HG03469 (cell line): ENCODE measurements at regions not wholly inside any gene's neighbourhood (a gene's known extent, or its start where the extent isn't known, plus 50 kb on each side); places are given as distances from the start of the nearest gene placed in this dataset.
A peak's percentile ranks its signal among the peaks of the same experiment; 100 is the strongest.

Source experiments
- ATAC-seq: cut with Tn5 transposase; IDR thresholded peaks from one replicate; pipeline ENCODE4 v1.9.1; 2021; ENCODE audit warnings: mild to moderate bottlenecking, moderate library complexity, moderate number of reproducible peaks; ENCODE audit not compliant: unreplicated experiment

DNA sequence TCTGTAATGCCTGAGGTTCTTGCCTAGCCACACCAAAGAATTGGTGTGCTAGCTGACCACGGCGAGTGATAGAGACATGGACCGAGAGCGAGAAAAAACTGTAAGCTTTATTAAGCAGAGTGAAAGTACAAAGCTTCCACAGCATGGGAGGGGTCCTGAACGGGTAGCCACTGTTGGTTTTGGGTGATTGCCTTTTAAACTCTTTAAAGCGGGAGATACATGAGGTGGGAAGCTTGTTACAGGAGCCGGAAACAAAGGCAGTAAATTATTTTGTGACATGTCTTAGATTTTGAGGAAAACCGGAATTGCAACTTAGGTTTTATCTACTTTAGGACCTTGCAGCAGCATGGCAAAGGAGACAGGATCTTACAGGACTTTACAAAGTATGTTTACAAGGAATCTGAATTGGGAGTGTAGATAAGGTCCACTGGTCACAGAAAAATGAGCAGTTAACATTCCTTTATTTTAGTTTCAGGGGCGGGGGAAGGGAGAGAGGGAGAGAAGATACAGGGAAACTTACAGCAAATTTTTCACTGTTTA lies 252.7 kb upstream of the MBL2 start:
- ATAC-seq = no peak

DNA sequence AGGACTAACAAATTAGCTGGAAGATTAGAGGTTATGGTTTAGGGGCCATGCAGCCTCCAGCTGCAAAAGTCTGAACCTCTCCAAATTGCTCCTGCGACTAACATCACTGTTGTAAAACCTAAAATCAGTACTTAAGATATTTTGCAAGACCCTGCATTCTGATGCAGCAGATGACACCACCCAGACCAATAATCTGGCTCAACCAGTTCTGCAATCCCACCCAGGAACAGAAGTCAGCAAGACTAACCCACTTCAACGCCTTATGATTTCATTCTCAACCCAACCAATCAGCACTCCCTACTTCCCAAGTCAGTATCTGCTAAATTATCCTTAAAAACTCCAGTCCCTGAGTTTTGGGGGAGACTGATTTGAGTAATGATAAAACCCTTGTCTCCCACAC lies 250.8 kb upstream of the MBL2 start:
- ATAC-seq = no peak

DNA sequence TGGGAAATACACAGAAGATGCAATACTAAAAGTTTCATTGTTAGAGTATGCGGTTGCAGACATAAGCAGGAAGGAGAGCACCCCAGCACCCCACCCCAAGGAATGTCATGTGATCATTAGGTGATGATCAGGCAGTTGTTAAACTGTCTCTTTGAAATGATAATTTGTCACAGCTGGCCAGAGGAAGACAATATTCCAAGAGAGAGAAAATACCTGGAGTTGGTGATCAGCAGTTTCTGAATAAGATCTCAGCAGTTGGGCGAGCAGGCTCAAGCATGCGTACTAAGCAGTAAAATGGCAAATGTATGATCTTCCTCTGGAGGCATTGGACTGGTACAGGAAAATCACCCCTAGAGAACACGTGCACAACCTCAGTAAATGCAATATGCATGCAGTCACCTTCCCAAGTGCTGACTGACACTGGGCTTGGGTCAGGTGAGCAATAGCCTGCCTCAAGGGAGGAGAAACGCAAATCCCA lies 250.1 kb upstream of the MBL2 start:
- no peak for ATAC-seq

DNA sequence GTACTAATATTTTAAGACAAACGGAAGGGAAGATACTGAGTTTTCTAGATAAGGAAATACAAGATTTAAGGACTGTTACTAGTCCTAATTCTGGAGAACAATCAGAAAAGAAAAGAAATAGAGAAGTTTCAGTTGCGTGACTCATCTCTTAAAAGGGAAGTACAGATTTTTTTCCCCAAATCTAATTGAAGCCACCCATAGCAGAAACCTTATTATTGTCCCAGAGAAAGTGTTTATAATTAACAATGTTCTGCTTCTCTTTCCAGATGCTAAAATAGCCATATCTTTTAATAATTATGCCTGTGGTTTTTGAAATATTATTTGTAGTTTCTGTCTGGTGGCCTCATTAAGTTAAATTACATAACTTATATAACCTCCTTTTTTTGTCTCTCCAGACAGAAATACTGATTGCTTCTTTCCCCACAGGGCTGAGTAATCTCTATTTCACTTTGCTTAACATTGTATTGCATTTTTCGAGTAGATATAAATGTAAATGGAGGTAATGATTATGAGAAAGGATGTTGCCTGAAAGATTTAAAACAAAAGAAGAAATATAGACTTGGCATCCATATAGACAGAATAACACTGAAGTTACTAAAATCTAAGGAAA lies 240.7 kb upstream of the MBL2 start:
- peak; percentile 43 for ATAC-seq

DNA sequence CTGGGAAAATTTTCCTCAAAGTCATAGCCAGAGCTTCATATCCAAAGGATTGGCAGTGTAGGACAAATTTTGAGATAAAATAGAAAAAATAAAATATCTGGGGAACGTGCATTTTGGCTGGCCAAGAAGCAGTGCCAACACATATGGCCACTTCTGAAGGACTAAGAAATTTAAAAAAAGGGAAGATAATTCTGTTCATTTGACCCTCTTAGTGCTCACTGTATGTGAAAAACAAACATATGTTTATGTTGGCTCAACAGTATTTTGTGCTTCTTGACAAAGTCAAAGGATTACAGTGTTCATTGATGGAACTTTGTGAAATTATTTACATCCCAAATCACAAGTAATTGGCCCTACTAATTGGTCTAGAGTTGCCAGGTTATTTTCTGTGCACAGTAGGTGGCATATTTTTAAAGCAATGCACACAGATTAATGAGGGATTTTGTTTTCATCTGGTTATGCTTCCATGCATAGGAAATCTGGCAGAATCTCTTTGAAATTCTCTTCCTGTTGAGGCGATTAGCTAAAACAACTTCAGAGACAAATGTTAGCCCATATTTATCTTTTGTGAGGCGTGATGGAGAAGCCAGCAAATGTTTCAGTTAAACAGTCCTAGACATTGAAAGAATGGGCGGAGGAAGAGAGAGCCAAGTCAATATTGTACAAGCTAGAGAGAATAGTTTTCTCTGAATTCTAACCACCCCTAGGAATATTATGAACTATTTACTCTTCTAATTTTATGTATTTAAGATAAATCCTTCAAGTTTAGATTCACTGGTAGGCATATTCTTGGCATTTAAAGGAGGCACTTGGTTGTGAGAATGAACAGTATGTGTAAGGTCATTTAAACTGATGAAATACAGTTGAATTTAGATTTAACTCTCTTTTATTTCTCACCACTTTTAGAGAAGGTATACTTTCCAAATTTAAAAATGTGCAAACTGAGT lies 237.7 kb upstream of the MBL2 start:
- ATAC-seq = no peak

DNA sequence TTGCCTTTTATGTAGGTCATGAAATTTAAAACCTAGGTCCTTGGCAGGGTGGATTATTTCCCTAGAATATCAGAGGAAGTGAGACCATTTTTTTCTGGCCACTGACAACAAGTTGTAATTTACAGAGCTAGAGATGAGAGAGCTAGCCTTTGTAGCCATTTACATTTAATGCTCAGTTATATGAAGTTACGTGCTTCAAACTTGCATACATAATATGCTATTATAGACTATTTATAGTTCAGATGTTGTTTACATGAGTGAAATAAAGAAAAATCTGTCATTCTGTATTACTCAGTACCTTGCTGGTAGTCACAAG lies 234.9 kb upstream of the MBL2 start:
- ATAC-seq = no peak

DNA sequence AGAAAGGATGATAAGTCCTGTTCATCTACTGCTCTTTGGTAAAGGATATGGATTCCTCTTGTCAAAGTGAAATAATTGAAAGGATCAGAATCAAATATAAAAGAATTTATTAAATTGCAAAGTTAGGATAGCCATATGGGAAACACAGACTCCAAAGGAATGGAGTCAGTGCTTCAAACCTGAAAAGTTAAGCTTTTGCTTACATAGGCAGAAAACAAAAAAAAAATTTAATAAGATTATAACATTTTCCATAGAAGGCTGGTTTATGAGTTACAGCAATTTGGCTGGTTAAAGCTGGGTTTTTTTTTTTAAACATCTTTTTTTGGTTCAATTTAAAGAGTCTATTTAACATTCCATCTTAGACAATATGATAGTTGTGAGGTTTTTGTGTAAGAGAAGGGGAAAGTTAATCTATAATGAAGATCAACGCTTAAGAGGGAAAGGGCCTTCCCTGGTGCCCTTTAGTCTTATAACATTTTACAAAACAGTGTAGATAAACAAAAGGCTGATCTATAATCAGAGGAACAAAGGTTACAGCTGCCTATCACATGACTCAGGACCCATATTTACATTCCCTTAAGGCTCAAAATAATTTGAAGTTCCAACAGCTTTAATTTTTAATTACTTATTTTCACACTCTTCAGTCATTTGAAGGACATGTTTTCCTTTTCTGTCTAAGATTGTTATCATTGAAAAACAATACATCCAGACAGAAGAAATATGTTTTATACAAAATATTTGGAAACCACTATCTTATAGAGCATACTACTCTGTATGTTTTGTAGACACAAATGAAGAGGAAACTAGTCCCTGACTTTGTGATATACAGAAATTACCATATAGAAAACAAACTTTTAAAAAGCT lies 234.3 kb upstream of the MBL2 start:
- no peak for ATAC-seq

DNA sequence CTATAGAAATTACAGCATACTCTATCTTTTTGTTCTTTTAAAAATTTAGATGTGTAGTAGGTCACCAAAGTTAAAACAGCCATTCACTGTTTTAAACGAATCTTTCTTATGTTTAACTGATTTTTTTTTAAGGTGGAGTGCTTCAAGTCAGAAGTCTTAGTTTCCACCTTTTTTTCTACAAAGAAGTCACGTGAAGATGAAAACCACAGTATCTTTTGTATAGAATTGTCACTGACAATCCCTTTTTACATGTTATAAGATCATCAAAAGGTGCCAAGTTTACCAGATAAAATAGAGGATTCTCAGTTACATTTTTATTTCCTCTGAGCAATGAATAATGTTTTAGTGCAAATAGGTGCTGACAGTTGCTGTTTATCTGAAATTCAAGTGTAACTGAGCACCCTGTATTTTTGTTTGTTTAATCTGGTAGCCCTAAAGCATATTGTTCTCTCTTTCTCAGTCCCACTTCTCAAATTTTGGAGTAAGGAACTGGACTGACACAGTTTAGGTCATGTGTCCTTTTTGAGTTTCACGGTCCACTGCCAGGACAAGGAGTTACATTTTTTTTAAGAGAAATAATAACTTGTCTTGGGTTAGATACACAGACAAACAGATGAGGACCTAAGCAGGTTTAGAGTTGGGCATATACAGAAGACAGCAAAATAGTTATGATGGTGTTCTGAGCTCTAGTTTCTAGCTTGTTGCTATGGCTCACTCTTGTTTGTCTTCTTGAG lies 233.2 kb upstream of the MBL2 start:
- no peak for ATAC-seq

DNA sequence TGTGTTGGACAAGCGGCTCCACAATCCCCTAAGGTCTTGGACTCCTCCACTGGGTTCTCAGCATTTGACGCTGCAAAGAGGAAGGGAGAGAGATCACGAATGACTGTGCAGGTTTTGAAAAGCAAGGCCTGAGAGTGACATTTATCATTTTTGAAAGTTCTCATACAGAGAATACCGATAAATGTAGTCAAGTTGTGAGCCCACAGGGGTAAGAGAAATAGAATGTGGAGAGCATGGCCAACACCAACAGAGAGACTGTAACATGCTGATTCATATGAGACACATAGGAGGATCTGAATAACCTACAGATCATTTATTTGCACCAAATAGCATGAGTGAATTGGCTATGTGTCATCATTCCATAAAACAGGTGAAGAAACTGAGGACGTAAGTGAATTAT lies 230.5 kb upstream of the MBL2 start:
- ATAC-seq = no peak

DNA sequence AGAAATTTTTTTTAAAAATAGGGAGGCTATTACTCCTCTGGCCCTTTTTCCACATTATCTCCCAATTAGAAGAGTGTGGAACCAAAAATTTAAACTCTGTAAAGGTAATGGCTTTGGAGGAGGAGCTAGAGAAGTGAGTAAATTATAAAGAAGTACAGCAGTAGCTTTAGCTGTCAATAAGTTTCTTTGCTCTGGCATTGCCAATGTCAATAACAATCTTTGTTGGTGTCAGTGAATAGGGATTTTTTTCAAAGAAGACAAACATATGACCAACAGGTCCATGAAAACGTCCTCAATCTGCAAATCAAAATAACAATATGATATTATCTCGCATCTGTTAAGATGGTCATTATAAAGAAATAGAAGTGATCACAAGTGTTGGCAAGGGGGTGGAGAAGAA lies 227.1 kb upstream of the MBL2 start:
- no peak for ATAC-seq

DNA sequence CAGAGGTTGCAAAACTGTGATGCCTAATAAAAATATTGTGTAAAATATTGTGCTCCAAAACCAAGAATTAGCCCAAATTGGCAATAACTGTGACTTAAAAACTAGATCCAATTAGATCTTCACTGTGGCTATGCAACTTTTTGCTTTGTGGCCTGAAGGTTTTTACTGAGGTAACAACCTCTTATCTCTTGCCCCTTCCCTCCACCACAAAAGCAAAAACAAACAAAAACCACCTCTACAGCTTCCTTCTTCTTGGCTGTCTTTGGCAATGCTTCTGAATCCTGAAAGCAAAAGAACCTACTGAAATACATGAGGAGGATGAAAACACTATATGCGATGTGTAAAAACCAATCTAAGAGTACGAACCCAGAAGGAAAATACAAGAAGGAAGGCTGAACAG lies 226.7 kb upstream of the MBL2 start:
- ATAC-seq = no peak

DNA sequence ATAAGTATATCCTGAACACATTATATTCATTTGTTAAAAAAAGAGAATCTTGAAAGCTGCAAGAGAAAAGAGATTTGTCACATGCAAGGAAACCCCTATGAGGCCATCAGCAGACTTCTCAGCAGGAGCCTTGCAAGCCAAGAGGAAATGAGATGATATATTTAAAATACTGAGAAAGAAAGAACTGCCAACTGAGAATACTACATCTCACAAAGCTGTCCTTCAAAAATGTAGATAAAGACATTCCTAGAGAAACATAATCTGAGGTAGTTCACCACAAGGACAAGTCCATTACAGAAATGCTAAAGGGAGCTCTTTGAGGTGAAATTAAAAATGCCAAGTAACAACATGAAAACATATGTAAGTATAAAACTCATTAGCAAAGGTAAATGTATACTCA lies 224.4 kb upstream of the MBL2 start:
- ATAC-seq = no peak

DNA sequence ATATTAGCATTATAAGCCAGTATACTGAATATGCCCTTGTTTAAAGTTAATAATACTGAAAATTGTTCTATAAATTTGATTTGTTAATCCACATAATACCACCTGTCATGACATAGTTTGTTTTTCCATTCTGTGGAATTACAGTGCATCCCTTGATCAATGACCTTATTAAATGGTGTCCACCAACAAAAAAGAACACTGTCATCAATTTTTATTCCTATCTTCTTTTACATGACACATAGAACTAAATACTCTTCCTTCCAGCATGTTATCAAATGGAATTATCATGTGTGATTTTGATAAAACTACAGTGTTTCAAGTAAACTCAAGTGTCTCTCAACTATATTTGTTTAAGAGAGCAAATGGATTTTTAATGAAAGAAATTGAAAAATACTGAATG lies 221.8 kb upstream of the MBL2 start:
- ATAC-seq = no peak

DNA sequence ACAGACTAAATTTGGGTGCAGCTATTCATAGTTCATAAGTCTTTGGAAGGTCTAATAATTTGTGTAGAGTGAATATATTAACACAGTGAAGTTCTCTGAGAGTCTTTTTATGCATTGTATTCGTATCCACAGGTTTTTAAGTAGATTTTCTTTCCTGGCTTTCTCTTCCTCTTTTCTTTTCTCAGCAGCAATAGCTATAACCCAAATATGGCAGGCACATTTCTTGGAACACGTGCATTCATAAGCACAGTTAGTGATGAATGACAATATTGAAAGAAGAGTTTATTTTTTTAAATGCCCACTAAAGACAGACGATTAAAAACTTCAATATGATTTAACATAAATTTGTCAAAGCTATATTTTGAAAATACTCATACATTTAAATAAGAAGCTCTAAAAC lies 220.5 kb upstream of the MBL2 start:
- ATAC-seq = no peak

DNA sequence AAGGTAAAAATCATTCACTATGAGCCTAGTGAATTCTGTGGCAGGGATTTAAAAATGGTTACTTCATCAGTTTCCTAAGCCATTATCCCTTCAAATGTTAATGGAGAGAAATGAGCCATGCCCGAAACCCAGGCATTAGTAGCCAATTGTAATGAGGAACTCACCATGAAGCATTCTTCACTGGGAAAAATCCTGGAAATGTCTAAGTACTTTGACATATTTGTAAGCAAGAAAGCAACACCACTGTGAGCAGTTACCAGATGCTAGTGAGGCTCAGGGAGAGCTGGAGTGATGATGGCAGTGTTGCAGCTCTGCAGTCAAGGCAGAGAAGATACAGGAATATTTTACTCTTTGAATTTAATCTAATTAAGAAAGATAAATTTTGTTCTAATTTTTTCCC lies 220.0 kb upstream of the MBL2 start:
- ATAC-seq = no peak

DNA sequence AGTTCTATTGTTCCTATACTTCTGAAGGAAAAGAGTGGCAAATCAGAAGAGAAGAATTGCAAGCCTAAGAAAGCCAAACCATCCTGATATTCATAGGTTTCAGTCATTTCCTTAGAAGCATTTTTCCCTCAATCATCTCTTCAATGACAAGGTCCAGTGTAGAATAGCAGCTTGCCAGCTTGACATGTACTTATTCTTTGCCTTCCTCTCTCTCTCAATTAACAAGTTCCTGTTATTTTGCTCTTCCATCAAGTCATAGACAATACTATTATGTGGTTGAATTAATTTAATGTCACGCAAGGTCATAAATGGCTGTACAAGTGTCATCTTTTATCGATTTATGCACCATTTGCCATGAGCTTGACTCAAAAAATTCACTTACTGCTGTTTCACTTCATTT lies 216.3 kb upstream of the MBL2 start:
- ATAC-seq = no peak

DNA sequence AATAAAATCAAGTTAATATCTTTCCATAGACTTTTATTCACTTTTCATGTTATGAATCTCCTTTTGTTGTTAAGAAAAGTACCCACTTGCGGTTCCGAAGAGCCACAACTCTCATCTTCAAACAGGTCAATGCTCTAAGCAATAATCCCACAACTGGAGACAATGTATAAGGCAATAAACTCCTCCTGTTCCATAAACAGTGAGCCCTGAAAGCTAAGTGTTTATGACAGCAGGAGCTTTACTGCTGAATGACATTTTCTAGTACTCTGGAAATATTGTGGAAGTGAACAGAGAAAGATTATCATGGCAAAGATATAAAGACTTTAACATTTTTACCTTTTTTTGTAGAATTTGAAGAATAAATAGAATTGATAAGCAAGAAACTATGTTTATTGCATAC lies 213.5 kb upstream of the MBL2 start:
- no peak for ATAC-seq

DNA sequence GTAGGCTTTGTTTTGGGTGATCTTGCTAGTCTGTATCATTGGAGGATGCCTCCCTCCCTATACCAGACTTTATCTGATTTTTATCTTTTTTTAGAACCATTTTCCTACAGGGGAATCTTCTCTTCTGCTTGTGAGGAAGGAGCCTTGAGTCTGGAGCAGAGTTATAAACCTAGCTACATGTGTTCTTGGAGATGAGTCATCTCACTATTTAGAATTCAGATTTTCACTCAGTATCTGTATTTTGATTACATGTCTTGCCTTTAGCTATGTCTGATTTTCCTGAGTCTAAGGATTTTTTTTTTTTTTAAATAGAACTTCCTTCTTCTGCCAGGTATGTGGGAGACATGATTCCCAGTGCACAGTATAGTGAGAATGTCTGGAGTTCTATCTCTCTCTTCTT lies 211.6 kb upstream of the MBL2 start:
- ATAC-seq = no peak

DNA sequence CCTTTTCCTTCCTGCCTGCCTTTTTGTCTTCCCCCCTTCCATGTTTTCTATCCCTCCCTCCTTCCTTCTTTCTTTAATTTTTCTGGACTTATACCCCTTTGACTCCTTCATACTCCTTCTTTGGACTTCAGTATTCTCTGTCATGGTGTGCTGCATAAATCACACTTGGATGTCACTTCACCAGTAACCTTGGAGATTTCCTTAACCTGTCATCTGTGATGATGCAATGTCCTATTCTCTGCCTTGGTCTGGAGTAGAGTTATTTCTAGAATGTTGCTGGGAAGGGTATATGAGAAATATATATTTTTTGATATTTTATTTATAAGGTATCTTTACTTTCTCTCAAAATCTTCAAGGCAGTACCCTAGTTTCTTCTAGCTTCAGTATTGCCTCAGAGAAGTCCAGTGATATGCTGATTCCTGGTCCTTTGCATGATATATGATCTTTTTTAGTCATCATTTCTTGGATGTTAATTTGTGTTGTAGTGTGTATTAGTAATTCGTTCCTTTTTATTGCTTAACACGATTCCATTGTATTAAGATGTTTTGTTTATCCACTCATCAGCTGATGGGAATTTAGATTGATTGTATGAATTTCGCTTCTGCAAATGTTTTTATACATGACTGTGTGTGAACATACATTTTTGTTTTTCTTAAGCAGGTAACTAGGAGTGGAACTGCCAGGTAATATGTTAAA lies 206.9 kb upstream of the MBL2 start:
- no peak for ATAC-seq

DNA sequence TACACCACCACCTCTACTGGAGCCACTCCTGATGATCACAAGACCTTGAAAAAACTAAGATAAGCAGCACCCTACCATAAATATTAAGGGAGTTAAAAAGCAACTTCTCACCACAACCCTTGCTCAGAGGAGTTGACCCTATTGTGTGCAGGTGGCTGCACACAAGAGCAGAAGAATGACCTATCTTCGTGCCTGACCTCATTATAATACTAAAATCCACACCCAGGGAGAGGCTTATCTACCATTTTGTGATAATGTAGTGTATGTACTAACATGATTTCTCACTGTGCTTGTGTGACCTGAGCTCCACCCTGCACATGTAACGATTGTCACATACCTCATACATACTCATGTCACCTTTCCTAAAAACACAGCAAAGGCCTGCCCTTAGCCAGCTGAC lies 205.0 kb upstream of the MBL2 start:
- ATAC-seq = no peak
